Osteocyte (in vitro differentiated cells): ENCODE measurements at regions not wholly inside any gene's neighbourhood (a gene's known extent, or its start where the extent isn't known, plus 50 kb on each side); places are given as distances from the start of the nearest gene placed in this dataset.
"Not testable (repeated sequence)": the region's sequence is repeated elsewhere in the genome, so short reads cannot be mapped to it uniquely, and the experiment has no call there.

ENCODE experiments used
- DNase-seq: peaks from one replicate; pipeline ENCODE4 v3.0.0; 2021; ENCODE audit warnings: mixed read lengths; ENCODE audit not compliant: unreplicated experiment; ENCODE audit errors: extremely low spot score
- H3K27ac Mint-ChIP-seq: one replicate; pipeline ENCODE4 v1.8.0; 2021; ENCODE audit warnings: mild to moderate bottlenecking, mixed read lengths; ENCODE audit not compliant: unreplicated experiment
- H3K27me3 Mint-ChIP-seq: one replicate; pipeline ENCODE4 v1.8.0; 2021; ENCODE audit warnings: mixed read lengths; ENCODE audit not compliant: unreplicated experiment
- H3K36me3 Mint-ChIP-seq: one replicate; pipeline ENCODE4 v1.8.0; 2021; ENCODE audit warnings: mixed read lengths; ENCODE audit not compliant: unreplicated experiment
- H3K4me1 Mint-ChIP-seq: one replicate; pipeline ENCODE4 v1.8.0; 2021; ENCODE audit warnings: mixed read lengths; ENCODE audit not compliant: unreplicated experiment
- H3K4me3 Mint-ChIP-seq: one replicate; pipeline ENCODE4 v1.8.0; 2021; ENCODE audit warnings: mild to moderate bottlenecking, moderate library complexity, mixed read lengths; ENCODE audit not compliant: unreplicated experiment
- H3K9me3 Mint-ChIP-seq: one replicate; pipeline ENCODE4 v1.8.0; 2021; ENCODE audit warnings: mixed read lengths; ENCODE audit not compliant: unreplicated experiment
- CTCF ChIP-seq: fragments of 200-600 bp; sonication (generic); IDR thresholded peaks from 2 replicates; pipeline ENCODE4 v1.5.0; 2021; ENCODE audit warnings: antibody characterized with exemption, mild to moderate bottlenecking, moderate library complexity

- H3K9me3 Mint-ChIP-seq, H3K4me1 Mint-ChIP-seq, DNase-seq, H3K27ac Mint-ChIP-seq, H3K27me3 Mint-ChIP-seq, H3K36me3 Mint-ChIP-seq, H3K4me3 Mint-ChIP-seq: not testable (repeated sequence)
Observed at GRCh38 chr2:111602259-111602658, 281.7 kb downstream of the ANAPC1 start.

- H3K27ac Mint-ChIP-seq, H3K4me3 Mint-ChIP-seq, H3K36me3 Mint-ChIP-seq, H3K9me3 Mint-ChIP-seq, H3K27me3 Mint-ChIP-seq, DNase-seq, H3K4me1 Mint-ChIP-seq: not testable (repeated sequence)
Observed at GRCh38 chr2:111605798-111606197, 278.2 kb downstream of the ANAPC1 start.

- not testable (repeated sequence) for H3K4me3 Mint-ChIP-seq, H3K36me3 Mint-ChIP-seq, H3K27ac Mint-ChIP-seq, DNase-seq, H3K9me3 Mint-ChIP-seq, H3K27me3 Mint-ChIP-seq, H3K4me1 Mint-ChIP-seq
Observed at GRCh38 chr2:111606632-111607031, 277.4 kb downstream of the ANAPC1 start.

- H3K27me3 Mint-ChIP-seq, H3K4me3 Mint-ChIP-seq, H3K4me1 Mint-ChIP-seq, H3K36me3 Mint-ChIP-seq, H3K27ac Mint-ChIP-seq, H3K9me3 Mint-ChIP-seq, DNase-seq: not testable (repeated sequence)
Observed at GRCh38 chr2:111609146-111609844, 274.7 kb downstream of the ANAPC1 start.

- not testable (repeated sequence) for DNase-seq, H3K27ac Mint-ChIP-seq, H3K4me3 Mint-ChIP-seq
Observed at GRCh38 chr2:111610035-111610434, 274.0 kb downstream of the ANAPC1 start.

GRCh38 chr2:111616651-111617218 is 267.3 kb downstream of the ANAPC1 start:
- Mint-ChIP-seq H3K9me3 (no peaks in the 10 kb centered on the region), H3K27me3 (no peaks in the 10 kb centered on the region), H3K4me3 (no peak overlapping the region), H3K4me1 (peaks cover 44% of the 10 kb centered on the region), H3K36me3 (no peaks in the 10 kb centered on the region), H3K27ac (peak overlapping the region; percentile 84)
- no peak for TF ChIP-seq CTCF
- DNase-seq = no peak

More at GRCh38 chr2:111610035-111610434, 274.0 kb downstream of the ANAPC1 start:
- not testable (repeated sequence) for H3K36me3 Mint-ChIP-seq, H3K4me1 Mint-ChIP-seq, H3K9me3 Mint-ChIP-seq, H3K27me3 Mint-ChIP-seq

- TF ChIP-seq CTCF = no peak
- H3K27me3 Mint-ChIP-seq = no peaks in the 10 kb centered on the region
- H3K9me3 Mint-ChIP-seq = no peaks in the 10 kb centered on the region
- no peaks in the 10 kb centered on the region for H3K36me3 Mint-ChIP-seq
- DNase-seq = no peak
- H3K4me1 Mint-ChIP-seq = peaks cover 48% of the 10 kb centered on the region
- no peak overlapping the region for H3K4me3 Mint-ChIP-seq
- peak overlapping the region; percentile 84 for H3K27ac Mint-ChIP-seq
Observed at GRCh38 chr2:111617299-111618225, 266.4 kb downstream of the ANAPC1 start.
